ENCODE measurements at regions not wholly inside any gene's neighbourhood (a gene's known extent, or its start where the extent isn't known, plus 50 kb on each side); places are given as distances from the start of the nearest gene placed in this dataset.

DNA sequence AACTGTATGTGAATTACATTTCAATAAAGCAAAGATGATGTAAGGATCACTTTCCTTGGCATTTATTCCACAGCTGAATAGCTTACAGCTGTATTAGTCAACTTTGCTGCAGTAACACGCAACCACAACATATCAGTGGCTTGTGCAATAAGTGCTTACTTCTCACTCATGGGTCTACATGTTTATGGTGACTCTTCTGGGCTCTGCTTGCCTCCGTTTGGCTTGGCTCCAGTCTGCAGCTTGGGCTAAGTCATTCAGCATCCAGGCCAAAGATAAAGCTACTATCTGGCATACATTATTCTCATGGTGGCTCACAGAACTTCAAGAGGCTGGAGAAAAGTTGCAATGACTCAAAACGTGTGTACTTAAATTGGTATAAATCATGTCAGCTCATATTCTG lies 355.0 kb downstream of the RNF144A start:
- H3K36me3 ChIP-seq = no peaks in the 10 kb centered on the region
- H3K4me3 ChIP-seq = no peak overlapping the region
- DNase-seq (ENCODE audit: low read depth in 1 of 2, low spot score in 1 of 2) = peak in 1 of 2 donors; percentile 8
- no peaks in the 10 kb centered on the region for H3K4me1 ChIP-seq (ENCODE audit: low read depth)
- no peaks in the 10 kb centered on the region for H3K9me3 ChIP-seq (ENCODE audit: low read depth)
- no peaks in the 10 kb centered on the region for H3K27me3 ChIP-seq
- H3K27ac ChIP-seq = no peak overlapping the region
- TF ChIP-seq, protein P1, sequence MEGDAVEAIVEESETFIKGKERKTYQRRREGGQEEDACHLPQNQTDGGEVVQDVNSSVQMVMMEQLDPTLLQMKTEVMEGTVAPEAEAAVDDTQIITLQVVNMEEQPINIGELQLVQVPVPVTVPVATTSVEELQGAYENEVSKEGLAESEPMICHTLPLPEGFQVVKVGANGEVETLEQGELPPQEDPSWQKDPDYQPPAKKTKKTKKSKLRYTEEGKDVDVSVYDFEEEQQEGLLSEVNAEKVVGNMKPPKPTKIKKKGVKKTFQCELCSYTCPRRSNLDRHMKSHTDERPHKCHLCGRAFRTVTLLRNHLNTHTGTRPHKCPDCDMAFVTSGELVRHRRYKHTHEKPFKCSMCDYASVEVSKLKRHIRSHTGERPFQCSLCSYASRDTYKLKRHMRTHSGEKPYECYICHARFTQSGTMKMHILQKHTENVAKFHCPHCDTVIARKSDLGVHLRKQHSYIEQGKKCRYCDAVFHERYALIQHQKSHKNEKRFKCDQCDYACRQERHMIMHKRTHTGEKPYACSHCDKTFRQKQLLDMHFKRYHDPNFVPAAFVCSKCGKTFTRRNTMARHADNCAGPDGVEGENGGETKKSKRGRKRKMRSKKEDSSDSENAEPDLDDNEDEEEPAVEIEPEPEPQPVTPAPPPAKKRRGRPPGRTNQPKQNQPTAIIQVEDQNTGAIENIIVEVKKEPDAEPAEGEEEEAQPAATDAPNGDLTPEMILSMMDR (IDR thresholded peaks at IDR 0.05; ENCODE audit: low read depth, low read length) = no peak

DNA sequence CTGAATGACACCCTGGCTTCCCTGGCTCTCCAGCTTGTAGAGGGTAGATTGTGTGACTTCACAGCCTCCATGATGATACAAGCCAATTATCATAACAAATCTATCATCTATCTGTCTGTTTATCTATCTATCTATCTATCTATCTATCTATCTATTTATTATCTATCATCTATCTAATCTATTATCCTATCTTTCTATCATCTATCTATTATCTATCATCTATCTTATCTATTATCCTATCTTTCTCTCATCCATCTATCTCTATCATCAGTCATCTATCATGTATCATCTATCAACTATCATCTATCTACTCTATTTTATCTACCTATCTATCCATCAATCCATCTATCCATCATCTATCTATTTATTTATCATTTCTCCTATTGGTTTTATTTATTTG lies 361.8 kb downstream of the RNF144A start:
- H3K36me3 ChIP-seq = no peaks in the 10 kb centered on the region
- DNase-seq (ENCODE audit: low read depth in 1 of 2, low spot score in 1 of 2) = no peak
- H3K4me1 ChIP-seq (ENCODE audit: low read depth) = no peaks in the 10 kb centered on the region
- no peak overlapping the region for H3K27ac ChIP-seq
- H3K9me3 ChIP-seq (ENCODE audit: low read depth) = no peaks in the 10 kb centered on the region
- H3K27me3 ChIP-seq = no peaks in the 10 kb centered on the region
- TF ChIP-seq, protein P1 (IDR thresholded peaks at IDR 0.05; ENCODE audit: low read depth, low read length) = no peak
- H3K4me3 ChIP-seq = no peak overlapping the region

DNA sequence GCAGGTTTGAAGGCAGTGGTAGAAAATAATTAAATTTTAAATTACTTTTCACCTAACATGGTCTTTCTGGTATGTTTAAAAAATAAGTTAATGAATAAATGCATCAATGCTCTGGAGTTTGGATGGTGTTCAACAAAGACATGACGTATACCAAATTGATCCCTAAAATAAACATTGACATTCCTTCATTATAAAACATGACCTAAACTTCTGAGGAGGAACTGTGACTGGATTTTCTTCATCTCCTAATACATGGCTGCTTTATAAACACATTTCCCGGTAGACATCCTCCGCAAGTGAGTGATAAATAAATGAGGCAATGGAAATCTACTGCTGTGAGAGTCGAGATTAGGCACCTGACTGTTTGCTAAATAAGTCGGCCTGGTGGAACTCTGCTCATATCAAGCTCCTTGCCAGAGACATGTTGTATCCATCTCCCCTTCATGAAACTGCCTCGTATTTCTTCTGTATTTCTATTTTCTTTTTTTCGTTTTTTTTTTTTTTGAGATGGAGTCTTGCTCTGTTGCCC lies 362.3 kb downstream of the RNF144A start:
- Histone ChIP-seq H3K36me3 (no peaks in the 10 kb centered on the region), H3K27me3 (no peaks in the 10 kb centered on the region)

DNA sequence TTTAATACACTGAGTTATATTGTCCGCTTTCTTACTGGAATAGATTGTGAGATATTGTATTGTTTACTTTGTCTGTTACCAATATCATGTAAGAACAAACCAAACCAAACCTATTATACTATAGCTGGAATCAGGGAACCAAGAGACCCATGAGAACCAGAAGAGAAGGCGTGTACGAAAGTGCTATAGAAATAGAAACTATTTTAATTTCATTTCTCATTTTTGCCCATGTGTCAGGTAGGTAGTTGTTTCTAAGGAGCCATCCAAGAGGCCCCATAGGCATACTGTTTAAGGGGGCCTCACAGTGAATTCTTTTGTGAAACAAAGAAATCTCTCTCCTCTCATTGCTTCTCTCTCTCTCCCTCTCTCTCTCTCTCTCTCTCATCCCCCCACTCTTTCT lies 363.6 kb downstream of the RNF144A start:
- TF ChIP-seq, protein P1 (IDR thresholded peaks at IDR 0.05; ENCODE audit: low read depth, low read length) = no peak
- Histone ChIP-seq H3K4me3 (no peak overlapping the region), H3K27ac (no peak overlapping the region), H3K9me3 (ENCODE audit: low read depth) (no peaks in the 10 kb centered on the region), H3K4me1 (ENCODE audit: low read depth) (no peaks in the 10 kb centered on the region), H3K36me3 (no peaks in the 10 kb centered on the region), H3K27me3 (no peaks in the 10 kb centered on the region)
- no peak for DNase-seq (ENCODE audit: low read depth in 1 of 2, low spot score in 1 of 2)

More for the DNA sequence above, 362.3 kb downstream of the RNF144A start:
- Histone ChIP-seq H3K27ac (no peak overlapping the region), H3K4me1 (ENCODE audit: low read depth) (no peaks in the 10 kb centered on the region), H3K4me3 (no peak overlapping the region), H3K9me3 (ENCODE audit: low read depth) (no peaks in the 10 kb centered on the region)
- TF ChIP-seq, protein P1 (IDR thresholded peaks at IDR 0.05; ENCODE audit: low read depth, low read length) = no peak
- DNase-seq (ENCODE audit: low read depth in 1 of 2, low spot score in 1 of 2) = no peak

DNA sequence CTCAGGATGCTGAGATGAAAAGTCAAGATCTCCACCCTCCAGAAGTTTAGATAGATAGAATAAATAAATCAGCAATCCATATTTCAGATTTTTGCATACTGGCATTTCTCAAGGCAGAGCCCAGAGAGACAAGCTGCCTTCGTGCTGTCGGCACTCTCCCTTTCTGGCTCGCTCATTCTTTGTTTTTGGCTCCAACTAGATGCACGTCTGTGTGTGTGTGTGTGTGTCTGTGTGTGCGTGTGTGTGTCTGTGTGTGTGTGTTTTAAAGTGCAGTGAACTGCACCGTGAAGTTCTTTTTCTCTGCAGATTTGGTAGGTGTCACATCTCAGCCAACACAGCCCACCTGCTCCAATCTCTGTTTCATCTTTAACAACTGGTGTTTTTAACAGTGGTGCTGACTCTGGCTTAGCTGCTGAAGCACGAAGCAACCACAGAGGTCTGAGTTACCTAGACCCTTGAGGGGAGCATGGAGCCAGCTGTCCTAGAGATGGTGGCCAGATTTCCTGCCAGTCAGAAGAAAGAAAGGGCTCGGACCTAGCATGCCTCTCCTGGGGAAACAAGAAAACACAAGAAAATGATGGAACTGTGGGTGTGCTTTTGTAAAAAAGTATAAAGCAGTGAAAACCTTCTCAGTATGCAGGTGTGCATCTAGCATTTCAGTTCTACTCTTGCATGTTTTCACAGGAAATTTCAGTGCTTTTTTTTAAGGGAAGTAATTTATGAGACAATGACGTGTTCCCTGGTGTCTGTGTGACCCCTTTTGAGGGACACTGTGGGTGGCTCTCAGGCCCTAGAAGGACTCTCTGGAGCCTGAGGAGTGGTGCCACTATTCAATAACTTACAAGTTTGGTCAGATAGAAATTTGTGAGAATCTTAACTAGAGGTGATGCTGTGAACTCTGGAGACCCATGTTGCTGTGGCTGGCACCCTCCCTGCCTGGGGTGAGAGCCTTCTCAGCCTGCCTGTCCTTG lies 364.3 kb downstream of the RNF144A start:
- H3K9me3 ChIP-seq (ENCODE audit: low read depth) = no peaks in the 10 kb centered on the region
- no peak for DNase-seq (ENCODE audit: low read depth in 1 of 2, low spot score in 1 of 2)

More for the DNA sequence above, 364.3 kb downstream of the RNF144A start:
- TF ChIP-seq, protein P1 (IDR thresholded peaks at IDR 0.05; ENCODE audit: low read depth, low read length) = no peak
- no peaks in the 10 kb centered on the region for H3K4me1 ChIP-seq (ENCODE audit: low read depth)
- no peak overlapping the region for H3K27ac ChIP-seq
- no peak overlapping the region for H3K4me3 ChIP-seq
- H3K27me3 ChIP-seq = no peaks in the 10 kb centered on the region
- no peaks in the 10 kb centered on the region for H3K36me3 ChIP-seq
